Gastroesophageal sphincter (tissue), 3 donors: ENCODE measurements at regions not wholly inside any gene's neighbourhood (a gene's known extent, or its start where the extent isn't known, plus 50 kb on each side); places are given as distances from the start of the nearest gene placed in this dataset.

Experiments
- POLR2A ChIP-seq, 2 donors: fragments of 450-650 bp; IDR thresholded peaks; one replicate each; pipeline ENCODE4 v1.6.1; 2017; ENCODE audit warnings: antibody characterized with exemption in 2 of 2, mild to moderate bottlenecking in 2 of 2, moderate library complexity in 1 of 2
- TF ChIP-seq, protein P1 (sequence below), 4 experiments: fragments of 200-600 bp in 2 of 4; fragments of 450-650 bp in 2 of 4; sonication (generic) in 1 of 4; IDR thresholded peaks; one replicate each; pipeline ENCODE4 v1.5.1; 2017 to 2019; ENCODE audit warnings: antibody characterized with exemption in 4 of 4, mild to moderate bottlenecking in 2 of 4, moderate library complexity in 2 of 4

DNA sequence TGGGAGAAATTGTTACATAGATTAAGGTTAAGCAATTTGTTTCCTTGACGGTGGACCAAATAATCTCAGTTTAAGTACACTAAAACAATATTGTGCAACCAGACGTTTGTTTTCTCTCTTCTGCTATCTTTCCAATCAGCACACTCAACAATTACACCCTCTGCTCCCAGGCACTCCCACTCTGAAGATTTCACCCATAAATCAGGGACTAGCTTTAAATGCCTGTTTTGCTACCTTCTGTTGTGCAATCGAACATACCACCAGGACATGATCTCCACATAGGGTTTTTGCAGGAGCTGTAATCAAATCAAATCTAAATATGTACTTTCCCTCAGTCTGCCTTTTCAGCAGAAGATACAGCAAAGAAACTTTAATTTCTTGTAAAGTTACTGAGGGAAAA, 405.8 kb upstream of the TLE4 start:
- TF ChIP-seq POLR2A (IDR thresholded peaks at IDR 0.05): no peak
- TF ChIP-seq, protein P1, sequence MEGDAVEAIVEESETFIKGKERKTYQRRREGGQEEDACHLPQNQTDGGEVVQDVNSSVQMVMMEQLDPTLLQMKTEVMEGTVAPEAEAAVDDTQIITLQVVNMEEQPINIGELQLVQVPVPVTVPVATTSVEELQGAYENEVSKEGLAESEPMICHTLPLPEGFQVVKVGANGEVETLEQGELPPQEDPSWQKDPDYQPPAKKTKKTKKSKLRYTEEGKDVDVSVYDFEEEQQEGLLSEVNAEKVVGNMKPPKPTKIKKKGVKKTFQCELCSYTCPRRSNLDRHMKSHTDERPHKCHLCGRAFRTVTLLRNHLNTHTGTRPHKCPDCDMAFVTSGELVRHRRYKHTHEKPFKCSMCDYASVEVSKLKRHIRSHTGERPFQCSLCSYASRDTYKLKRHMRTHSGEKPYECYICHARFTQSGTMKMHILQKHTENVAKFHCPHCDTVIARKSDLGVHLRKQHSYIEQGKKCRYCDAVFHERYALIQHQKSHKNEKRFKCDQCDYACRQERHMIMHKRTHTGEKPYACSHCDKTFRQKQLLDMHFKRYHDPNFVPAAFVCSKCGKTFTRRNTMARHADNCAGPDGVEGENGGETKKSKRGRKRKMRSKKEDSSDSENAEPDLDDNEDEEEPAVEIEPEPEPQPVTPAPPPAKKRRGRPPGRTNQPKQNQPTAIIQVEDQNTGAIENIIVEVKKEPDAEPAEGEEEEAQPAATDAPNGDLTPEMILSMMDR (IDR thresholded peaks at IDR 0.05): no peak
